HL-60 (cell line): ENCODE measurements at regions not wholly inside any gene's neighbourhood (a gene's known extent, or its start where the extent isn't known, plus 50 kb on each side); places are given as distances from the start of the nearest gene placed in this dataset.

Source experiments
- REST ChIP-seq: IDR thresholded peaks from 2 replicates; pipeline ENCODE4 v1.6.1; 2012; ENCODE audit warnings: low read depth; ENCODE audit not compliant: insufficient replicate concordance
- TF ChIP-seq, protein P1 (sequence below): IDR thresholded peaks from one replicate; pipeline ENCODE4 v1.5.1; 2011; ENCODE audit warnings: low read length, control low read depth, inconsistent platforms; ENCODE audit not compliant: insufficient read depth

GRCh38 chr9:31608416-31608815 is 776.0 kb upstream of the ACO1 start:
- TF ChIP-seq REST: no peak
- TF ChIP-seq, protein P1, sequence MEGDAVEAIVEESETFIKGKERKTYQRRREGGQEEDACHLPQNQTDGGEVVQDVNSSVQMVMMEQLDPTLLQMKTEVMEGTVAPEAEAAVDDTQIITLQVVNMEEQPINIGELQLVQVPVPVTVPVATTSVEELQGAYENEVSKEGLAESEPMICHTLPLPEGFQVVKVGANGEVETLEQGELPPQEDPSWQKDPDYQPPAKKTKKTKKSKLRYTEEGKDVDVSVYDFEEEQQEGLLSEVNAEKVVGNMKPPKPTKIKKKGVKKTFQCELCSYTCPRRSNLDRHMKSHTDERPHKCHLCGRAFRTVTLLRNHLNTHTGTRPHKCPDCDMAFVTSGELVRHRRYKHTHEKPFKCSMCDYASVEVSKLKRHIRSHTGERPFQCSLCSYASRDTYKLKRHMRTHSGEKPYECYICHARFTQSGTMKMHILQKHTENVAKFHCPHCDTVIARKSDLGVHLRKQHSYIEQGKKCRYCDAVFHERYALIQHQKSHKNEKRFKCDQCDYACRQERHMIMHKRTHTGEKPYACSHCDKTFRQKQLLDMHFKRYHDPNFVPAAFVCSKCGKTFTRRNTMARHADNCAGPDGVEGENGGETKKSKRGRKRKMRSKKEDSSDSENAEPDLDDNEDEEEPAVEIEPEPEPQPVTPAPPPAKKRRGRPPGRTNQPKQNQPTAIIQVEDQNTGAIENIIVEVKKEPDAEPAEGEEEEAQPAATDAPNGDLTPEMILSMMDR: no peak
